GM18519 (cell line): ENCODE measurements at regions not wholly inside any gene's neighbourhood (a gene's known extent, or its start where the extent isn't known, plus 50 kb on each side); places are given as distances from the start of the nearest gene placed in this dataset.
"Not testable (repeated sequence)": the region's sequence is repeated elsewhere in the genome, so short reads cannot be mapped to it uniquely, and the experiment has no call there.

Source experiments
- ATAC-seq: cut with Tn5 transposase; IDR thresholded peaks from one replicate; pipeline ENCODE4 v1.9.1; 2021; ENCODE audit warnings: mild to moderate bottlenecking, moderate library complexity; ENCODE audit not compliant: unreplicated experiment, low FRiP score

DNA sequence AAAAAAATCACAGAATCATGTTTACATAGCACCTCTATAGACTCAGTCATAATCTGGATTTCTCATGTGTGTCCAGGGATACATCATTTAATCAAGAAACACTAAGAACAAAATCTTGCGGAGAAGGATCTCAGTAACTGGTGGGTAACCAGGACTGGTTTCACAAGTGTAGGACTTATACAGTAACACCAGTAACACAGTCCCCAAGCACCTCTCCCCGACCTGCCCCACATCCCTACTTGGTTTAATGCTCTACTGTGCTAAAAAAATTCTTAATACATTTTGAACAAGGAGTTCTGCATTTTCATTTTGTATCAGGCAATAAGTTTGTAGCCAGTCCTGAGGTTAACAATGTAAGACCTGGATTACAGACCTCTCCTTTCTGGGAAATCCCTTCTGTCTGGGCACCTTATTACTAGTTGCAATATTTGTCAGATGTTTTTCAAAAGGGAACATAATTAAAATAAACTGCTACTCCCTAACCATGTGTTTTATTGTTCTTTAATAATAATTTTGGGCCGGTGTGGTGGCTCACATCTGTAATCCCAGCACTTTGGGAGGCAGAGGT is 57.6 kb upstream of the BBX start:
- ATAC-seq = peak; percentile 54

DNA sequence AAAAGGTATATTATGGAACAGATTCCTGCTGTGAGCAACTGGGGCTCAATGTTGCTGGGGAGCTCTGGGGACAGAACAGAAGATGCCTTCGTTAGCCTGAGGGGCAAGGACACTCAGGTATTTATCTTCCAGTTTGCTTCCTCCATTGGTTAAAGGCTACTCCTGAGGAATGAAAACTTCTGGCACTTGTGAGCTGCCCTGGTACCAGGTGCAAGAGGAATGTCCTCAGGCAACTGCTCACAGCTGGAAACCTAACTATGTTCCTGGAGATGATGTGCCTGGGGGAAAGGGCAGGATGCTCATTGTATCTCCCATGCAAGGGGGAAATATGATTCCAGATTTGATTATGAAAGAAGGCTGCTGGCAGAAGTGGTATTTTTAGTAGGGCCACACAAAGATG is 54.0 kb upstream of the BBX start:
- no peak for ATAC-seq

DNA sequence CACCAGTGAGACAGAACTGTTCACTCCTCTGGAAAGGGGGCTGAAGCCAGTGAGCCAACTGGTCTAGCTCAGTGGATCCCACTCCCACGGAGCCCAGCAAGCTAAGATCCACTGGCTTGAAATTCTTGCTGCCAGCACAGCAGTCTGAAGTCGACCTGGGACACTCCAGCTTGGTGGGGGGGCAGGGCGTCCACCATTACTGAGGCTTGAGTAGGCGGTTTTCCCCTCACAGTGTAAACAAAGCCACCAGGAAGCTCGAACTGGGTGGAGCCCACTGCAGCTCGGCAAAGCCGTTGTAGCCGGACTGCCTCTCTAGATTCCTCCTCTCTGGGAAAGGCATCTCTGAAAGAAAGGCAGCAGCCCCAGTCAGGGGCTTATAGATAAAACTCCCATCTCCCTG is 52.3 kb upstream of the BBX start:
- not testable (repeated sequence) for ATAC-seq
